ENCODE measurements at regions not wholly inside any gene's neighbourhood (a gene's known extent, or its start where the extent isn't known, plus 50 kb on each side); places are given as distances from the start of the nearest gene placed in this dataset.

DNA sequence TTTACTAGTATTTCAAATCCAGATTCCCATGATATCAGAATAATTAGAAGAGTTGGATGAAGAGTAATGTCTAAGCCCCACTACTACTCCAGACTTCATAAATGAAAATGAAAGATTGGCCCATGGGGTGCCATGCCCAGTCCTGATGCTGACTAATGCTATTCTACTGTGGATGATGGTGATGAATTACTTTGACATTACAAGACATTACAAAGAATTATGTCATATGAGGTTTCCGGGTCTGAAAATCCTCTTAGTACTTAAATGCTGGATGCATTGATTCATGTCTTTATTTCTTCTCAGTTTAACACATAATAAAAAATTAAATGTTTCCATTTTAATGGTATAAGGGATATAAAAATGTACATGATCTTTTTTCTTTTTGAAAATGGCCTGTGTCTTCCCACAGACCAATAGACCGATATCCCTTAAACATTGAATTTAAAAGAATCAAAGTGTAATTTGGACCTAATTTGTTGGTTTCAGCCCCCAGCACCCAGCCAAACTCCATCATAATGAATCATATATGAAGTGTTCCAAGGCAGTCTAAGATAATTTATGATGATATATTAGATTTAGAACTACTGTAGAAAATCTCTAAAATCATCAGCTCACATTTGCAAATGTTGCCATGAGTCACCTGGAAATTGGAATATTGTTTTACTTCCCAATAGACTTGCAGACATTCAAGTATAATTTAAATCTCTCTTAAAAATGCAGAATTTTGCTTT, 223.6 kb upstream of the SGCD start:
- Histone ChIP-seq H4K20me1 (replicated peaks in 1 of 2; ENCODE audit: control insufficient read depth in 1 of 2, insufficient read depth in 2 of 2, low read length in 2 of 2) (no peaks in the 10 kb centered on the region), H4K91ac (replicated peaks; ENCODE audit: insufficient read length, low read length) (no peak overlapping the region), H2BK5ac (ENCODE audit: low read depth, low read length) (no peak overlapping the region), H3K14ac (ENCODE audit: insufficient read length) (no peak overlapping the region), H2BK20ac (ENCODE audit: low read length) (no peak overlapping the region), H3K9ac (replicated peaks in 1 of 4; ENCODE audit: extremely low read depth in 1 of 4, low read depth in 3 of 4, low read length in 3 of 4) (no peak overlapping the region), H2AK5ac (ENCODE audit: low read depth, low read length) (no peak overlapping the region), H3K18ac (ENCODE audit: extremely low read depth, low read length) (no peak overlapping the region), H2BK120ac (replicated peaks; ENCODE audit: low read depth, low read length) (no peak overlapping the region), H2BK12ac (ENCODE audit: low read depth, low read length) (no peak overlapping the region), H4K5ac (ENCODE audit: insufficient read length, low read depth, low read length) (no peak overlapping the region), H3K4me3 (ENCODE audit: extremely low read depth in 1 of 4, insufficient read depth in 2 of 4, low read depth in 3 of 4, low read length in 4 of 4) (no peak overlapping the region), H3K9me3 (ENCODE audit: insufficient read depth in 2 of 2, low read depth in 1 of 2, low read length in 1 of 2) (no peaks in the 10 kb centered on the region), H3K4me2 (ENCODE audit: insufficient read depth in 1 of 2, low read depth in 2 of 2, low read length in 2 of 2) (no peak overlapping the region), H3K23ac (ENCODE audit: insufficient read length) (no peak overlapping the region), H2AFZ (ENCODE audit: low read length) (no peak overlapping the region), H3K36me3 (ENCODE audit: control insufficient read depth in 2 of 4, insufficient read depth in 4 of 4, low read length in 3 of 4) (no peaks in the 10 kb centered on the region), H3K79me2 (ENCODE audit: control insufficient read depth in 1 of 2, insufficient read depth in 2 of 2, low read length in 2 of 2) (no peaks in the 10 kb centered on the region), H3K4ac (replicated peaks; ENCODE audit: insufficient read length, low read depth, low read length) (no peak overlapping the region), H3K56ac (replicated peaks; ENCODE audit: insufficient read length, low read depth, low read length) (no peak overlapping the region), H3K27ac (ENCODE audit: low read depth, low read length) (no peak overlapping the region), H3K4me1 (replicated peaks in 1 of 4; ENCODE audit: control insufficient read depth in 3 of 4, insufficient read depth in 4 of 4, low read length in 3 of 4) (peaks cover 0 to 5% (median 0%) of the 10 kb centered on the region in 4 experiments; a peak in 1 of 7 replicates), H3K79me1 (ENCODE audit: low read depth, low read length) (no peaks in the 10 kb centered on the region), H3K23me2 (ENCODE audit: low read depth, low read length) (no peaks in the 10 kb centered on the region), H2BK15ac (ENCODE audit: low read length) (no peak overlapping the region), H3K27me3 (replicated peaks in 1 of 4; ENCODE audit: control insufficient read depth in 3 of 4, extremely low read depth in 1 of 4, insufficient read depth in 3 of 4, low read length in 3 of 4) (no peaks in the 10 kb centered on the region), H4K8ac (ENCODE audit: extremely low read depth, insufficient read depth, low read length) (no peak overlapping the region)
- DNase-seq (ENCODE audit: low read depth in 1 of 2, low spot score in 2 of 2) (no peak), FAIRE-seq (no peak)
- WGBS, 2 experiments (ENCODE audit: extremely low coverage in 1 of 2, insufficient coverage in 1 of 2, insufficient read length in 1 of 2, insufficient replicate concordance in 2 of 2, low coverage in 1 of 2, low lambda C conversion rate in 2 of 2, missing lambda C conversion rate in 1 of 2), result 94% methylated on average over 2 of the region's 2 CpGs; no CpG with 5 or more reads in 1 of the 2 experiments
- CTCF ChIA-PET (ENCODE audit: partially characterized antibody), result no interaction called here
- TF ChIP-seq BCL11A (IDR thresholded peaks at IDR 0.05; ENCODE audit: low read depth in 2 of 2, low read length in 2 of 2), result no peak
- no peak for TF ChIP-seq FOSL1 (IDR thresholded peaks at IDR 0.05; ENCODE audit: insufficient read depth, low read depth, low read length)
- no peak for TF ChIP-seq KDM4A (IDR thresholded peaks at IDR 0.05; ENCODE audit: low read depth, low read length, severe bottlenecking)
- TF ChIP-seq CEBPB (IDR thresholded peaks at IDR 0.05; ENCODE audit: low read depth, low read length), result no peak
- no peak for TF ChIP-seq JUND (IDR thresholded peaks at IDR 0.05; ENCODE audit: low read length)
- no peak for TF ChIP-seq GABPA (IDR thresholded peaks at IDR 0.05; ENCODE audit: borderline replicate concordance, insufficient read depth, low read length)
- POLR2A ChIA-PET (ENCODE audit: partially characterized antibody), result no interaction called here

All from H1 (cell line).